CD4-positive, alpha-beta T cell treated with Interleukin-6 for 4 hours (primary cell): ENCODE measurements at regions not wholly inside any gene's neighbourhood (a gene's known extent, or its start where the extent isn't known, plus 50 kb on each side); places are given as distances from the start of the nearest gene placed in this dataset.
"Not testable (repeated sequence)": the region's sequence is repeated elsewhere in the genome, so short reads cannot be mapped to it uniquely, and the experiment has no call there.

Experiments used
- DNase-seq: peaks from one replicate; pipeline ENCODE4 v3.0.0-alpha.2; 2020; ENCODE audit warnings: mixed read lengths

- no peak for DNase-seq
Measured at GRCh38 chr2:5203134-5203755, 488.9 kb upstream of the SOX11 start.

- DNase-seq = not testable (repeated sequence)
Measured at GRCh38 chr2:5206742-5207141, 485.4 kb upstream of the SOX11 start.

GRCh38 chr2:5215989-5216607 lies 476.1 kb upstream of the SOX11 start:
- no peak for DNase-seq

GRCh38 chr2:5227062-5227699 lies 465.0 kb upstream of the SOX11 start:
- no peak for DNase-seq

- no peak for DNase-seq
Measured at GRCh38 chr2:5229574-5229973, 462.6 kb upstream of the SOX11 start.

- no peak for DNase-seq
Measured at GRCh38 chr2:5230444-5230843, 461.7 kb upstream of the SOX11 start.

GRCh38 chr2:5230855-5231254 lies 461.3 kb upstream of the SOX11 start:
- no peak for DNase-seq

- no peak for DNase-seq
Measured at GRCh38 chr2:5231287-5231686, 460.9 kb upstream of the SOX11 start.

GRCh38 chr2:5234563-5234962 lies 457.6 kb upstream of the SOX11 start:
- no peak for DNase-seq

GRCh38 chr2:5235701-5236100 lies 456.5 kb upstream of the SOX11 start:
- DNase-seq = no peak

- DNase-seq = no peak
Measured at GRCh38 chr2:5236249-5236648, 455.9 kb upstream of the SOX11 start.

GRCh38 chr2:5242751-5243150 lies 449.4 kb upstream of the SOX11 start:
- DNase-seq = no peak

- DNase-seq = no peak
Measured at GRCh38 chr2:5250482-5250881, 441.7 kb upstream of the SOX11 start.

- DNase-seq = no peak
Measured at GRCh38 chr2:5253263-5253662, 438.9 kb upstream of the SOX11 start.

GRCh38 chr2:5254791-5255332 lies 437.3 kb upstream of the SOX11 start:
- DNase-seq = no peak

- DNase-seq = no peak
Measured at GRCh38 chr2:5263291-5263690, 428.9 kb upstream of the SOX11 start.

- DNase-seq = no peak
Measured at GRCh38 chr2:5264361-5264760, 427.8 kb upstream of the SOX11 start.

GRCh38 chr2:5285061-5285460 lies 407.1 kb upstream of the SOX11 start:
- DNase-seq = no peak

GRCh38 chr2:5285872-5286769 lies 406.1 kb upstream of the SOX11 start:
- no peak for DNase-seq

- DNase-seq = no peak
Measured at GRCh38 chr2:5287558-5288334, 404.4 kb upstream of the SOX11 start.

GRCh38 chr2:5290900-5291546 lies 401.2 kb upstream of the SOX11 start:
- DNase-seq = no peak

- DNase-seq = no peak
Measured at GRCh38 chr2:5304640-5305039, 387.5 kb upstream of the SOX11 start.
